HEK293 (cell line): ENCODE measurements at regions not wholly inside any gene's neighbourhood (a gene's known extent, or its start where the extent isn't known, plus 50 kb on each side); places are given as distances from the start of the nearest gene placed in this dataset.

Source experiments
- CTCF ChIP-seq: fragments of 450-650 bp; formaldehyde crosslinking; IDR thresholded peaks from 2 replicates; pipeline ENCODE4 v1.5.1; 2016; ENCODE audit warnings: missing biosample characterization, missing genetic modification characterization
- TCF7L2 ChIP-seq: IDR thresholded peaks from 2 replicates; pipeline ENCODE4 v1.6.1; 2011; ENCODE audit warnings: low read depth, mild to moderate bottlenecking, inconsistent platforms, low read length, moderate library complexity, borderline replicate concordance
- ZBTB44 ChIP-seq: fragments of 450-650 bp; IDR thresholded peaks from 2 replicates; pipeline ENCODE4 v1.5.1; 2018; ENCODE audit warnings: missing biosample characterization, mild to moderate bottlenecking, missing genetic modification characterization
- ZBTB7A ChIP-seq: fragments of 450-650 bp; formaldehyde crosslinking; IDR thresholded peaks from 2 replicates; pipeline ENCODE4 v1.5.1; 2016; ENCODE audit warnings: low read depth, missing biosample characterization, missing genetic modification characterization
- ZFHX2 ChIP-seq: fragments of 450-650 bp; formaldehyde crosslinking; conservative IDR thresholded peaks from 2 replicates; pipeline ENCODE4 v1.5.1; 2016; ENCODE audit warnings: missing biosample characterization, missing genetic modification characterization
- ZNF146 ChIP-seq: fragments of 450-650 bp; formaldehyde crosslinking; IDR thresholded peaks from 2 replicates; pipeline ENCODE4 v1.5.1; 2016; ENCODE audit warnings: missing biosample characterization, missing genetic modification characterization
- ZNF561 ChIP-seq: fragments of 450-650 bp; IDR thresholded peaks from 2 replicates; pipeline ENCODE4 v1.5.1; 2018; ENCODE audit warnings: missing biosample characterization, missing genetic modification characterization, borderline replicate concordance
- TF ChIP-seq, protein P1 (sequence below): fragments of 450-650 bp; formaldehyde crosslinking; IDR thresholded peaks from 2 replicates; pipeline ENCODE4 v1.5.1; 2016; ENCODE audit warnings: missing biosample characterization, missing genetic modification characterization
- TF ChIP-seq, protein P2 (sequence below): sonication (generic); formaldehyde crosslinking; IDR thresholded peaks from 2 replicates; pipeline ENCODE4 v1.8.1; 2022; ENCODE audit warnings: mild to moderate bottlenecking, moderate library complexity, missing genetic modification reagents

DNA sequence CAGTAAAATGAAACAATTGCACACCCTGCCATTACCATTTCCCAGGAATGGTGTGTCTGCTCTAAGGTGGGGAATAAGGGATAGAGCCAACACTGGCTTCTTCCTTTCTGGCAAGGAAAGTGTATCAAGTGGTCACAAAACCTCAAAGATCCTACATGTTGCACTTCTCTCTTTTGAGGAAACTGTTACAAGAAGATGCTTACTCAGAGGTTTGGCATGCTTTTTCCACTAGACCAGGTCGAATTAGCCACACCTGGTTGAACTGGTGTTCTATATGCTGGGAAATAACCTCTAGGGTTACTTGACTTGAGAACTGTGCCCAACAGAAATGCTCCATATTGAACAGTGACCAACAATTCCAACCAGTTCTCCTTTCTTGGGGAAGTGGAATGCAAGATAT, 102.9 kb downstream of the LRRN1 start:
- TF ChIP-seq ZFHX2 (tag by site-specific recombination) (no peak), ZBTB7A (tag by site-specific recombination) (no peak), CTCF (tag by site-specific recombination) (no peak), ZBTB44 (no peak), TCF7L2 (no peak), ZNF146 (tag by site-specific recombination) (no peak), ZNF561 (tag by site-specific recombination) (no peak)
- TF ChIP-seq, protein P1, sequence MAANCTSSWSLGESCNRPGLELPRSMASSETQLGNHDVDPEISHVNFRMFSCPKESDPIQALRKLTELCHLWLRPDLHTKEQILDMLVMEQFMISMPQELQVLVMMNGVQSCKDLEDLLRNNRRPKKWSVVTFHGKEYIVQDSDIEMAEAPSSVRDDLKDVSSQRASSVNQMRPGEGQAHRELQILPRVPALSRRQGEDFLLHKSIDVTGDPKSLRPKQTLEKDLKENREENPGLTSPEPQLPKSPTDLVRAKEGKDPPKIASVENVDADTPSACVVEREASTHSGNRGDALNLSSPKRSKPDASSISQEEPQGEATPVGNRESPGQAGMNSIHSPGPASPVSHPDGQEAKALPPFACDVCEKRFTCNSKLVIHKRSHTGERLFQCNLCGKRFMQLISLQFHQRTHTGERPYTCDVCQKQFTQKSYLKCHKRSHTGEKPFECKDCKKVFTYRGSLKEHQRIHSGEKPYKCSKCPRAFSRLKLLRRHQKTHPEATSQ (tag by site-specific recombination) = no peak
- TF ChIP-seq, protein P2, sequence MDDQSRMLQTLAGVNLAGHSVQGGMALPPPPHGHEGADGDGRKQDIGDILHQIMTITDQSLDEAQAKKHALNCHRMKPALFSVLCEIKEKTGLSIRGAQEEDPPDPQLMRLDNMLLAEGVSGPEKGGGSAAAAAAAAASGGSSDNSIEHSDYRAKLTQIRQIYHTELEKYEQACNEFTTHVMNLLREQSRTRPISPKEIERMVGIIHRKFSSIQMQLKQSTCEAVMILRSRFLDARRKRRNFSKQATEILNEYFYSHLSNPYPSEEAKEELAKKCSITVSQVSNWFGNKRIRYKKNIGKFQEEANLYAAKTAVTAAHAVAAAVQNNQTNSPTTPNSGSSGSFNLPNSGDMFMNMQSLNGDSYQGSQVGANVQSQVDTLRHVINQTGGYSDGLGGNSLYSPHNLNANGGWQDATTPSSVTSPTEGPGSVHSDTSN = no peak
